SK-MEL-5 (cell line): ENCODE measurements at regions not wholly inside any gene's neighbourhood (a gene's known extent, or its start where the extent isn't known, plus 50 kb on each side); places are given as distances from the start of the nearest gene placed in this dataset.

Experiments
- DNase-seq: peaks from one replicate; pipeline ENCODE4 v3.0.0-alpha.2; 2016; ENCODE audit warnings: low read depth, low spot score
- in situ Hi-C: cut with HindIII; loops from 2 replicates; pipeline ENCODE4 v1.10.0; 2016; ENCODE audit warnings: low sequenced_read_pairs, high pct_unique_total_duplicates, low pct_unique_long_range_greater_than_20kb

DNA sequence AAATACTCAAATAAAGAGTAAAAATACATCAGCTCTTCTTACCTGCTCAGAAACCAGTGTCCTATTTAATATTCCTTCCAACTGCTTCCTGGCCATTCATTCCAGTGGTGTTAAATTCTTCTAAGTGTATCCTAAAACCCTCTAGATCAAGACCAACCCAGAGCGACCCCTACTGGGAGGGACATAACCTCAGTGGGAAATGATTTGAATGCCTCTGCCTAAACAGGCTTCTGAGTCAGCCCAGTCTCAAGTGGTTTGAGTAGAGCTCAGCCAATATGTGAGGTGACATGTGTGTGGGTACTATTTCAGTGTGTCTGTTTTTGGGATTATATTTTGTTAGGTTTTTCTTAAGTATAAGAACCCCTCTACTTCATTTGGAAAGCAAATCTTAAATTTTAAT, 133.6 kb upstream of the ARHGEF9 start:
- DNase-seq, result peak; percentile 50
- in situ Hi-C loops, result no loop called here

DNA sequence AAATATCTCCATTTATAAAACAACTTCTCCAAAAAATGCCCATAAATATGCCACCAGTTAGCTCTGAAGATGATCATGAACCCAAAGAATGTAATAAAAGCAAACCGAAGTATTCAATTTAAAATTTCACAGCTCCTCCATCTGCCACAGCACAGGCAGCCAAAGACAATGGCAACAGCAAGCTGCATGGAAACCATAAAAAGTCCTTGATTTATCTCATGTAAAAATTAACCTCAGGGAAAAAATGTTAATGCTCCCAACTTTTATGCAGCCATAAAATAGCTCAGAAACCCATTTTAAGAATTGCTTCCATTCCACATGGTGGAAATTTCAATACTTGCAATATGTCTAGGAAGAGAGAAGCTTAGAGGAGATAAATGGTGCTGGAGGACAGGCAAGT, 132.3 kb upstream of the ARHGEF9 start:
- DNase-seq, result no peak
- in situ Hi-C loops, result no loop called here

DNA sequence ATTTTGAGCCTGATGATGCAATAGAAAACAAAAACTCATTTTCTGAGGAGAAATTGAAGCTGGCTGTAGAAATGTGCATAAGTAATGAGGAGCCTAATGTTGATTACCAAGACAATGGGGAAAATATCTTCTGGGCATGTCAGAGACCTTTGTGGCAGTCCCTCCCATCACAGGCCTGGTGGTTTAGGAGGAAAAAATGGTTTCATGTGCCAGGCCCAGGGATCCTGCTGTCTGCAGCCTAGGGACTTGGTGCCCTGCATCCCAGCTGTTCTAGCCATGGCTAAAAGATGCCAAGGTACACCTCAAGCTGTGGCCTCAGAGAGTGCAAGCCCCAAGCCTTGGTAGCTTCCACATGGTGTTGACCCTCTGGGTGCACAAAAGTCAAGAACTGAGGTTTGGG, 128.7 kb upstream of the ARHGEF9 start:
- in situ Hi-C loops, result no loop called here
- no peak for DNase-seq

DNA sequence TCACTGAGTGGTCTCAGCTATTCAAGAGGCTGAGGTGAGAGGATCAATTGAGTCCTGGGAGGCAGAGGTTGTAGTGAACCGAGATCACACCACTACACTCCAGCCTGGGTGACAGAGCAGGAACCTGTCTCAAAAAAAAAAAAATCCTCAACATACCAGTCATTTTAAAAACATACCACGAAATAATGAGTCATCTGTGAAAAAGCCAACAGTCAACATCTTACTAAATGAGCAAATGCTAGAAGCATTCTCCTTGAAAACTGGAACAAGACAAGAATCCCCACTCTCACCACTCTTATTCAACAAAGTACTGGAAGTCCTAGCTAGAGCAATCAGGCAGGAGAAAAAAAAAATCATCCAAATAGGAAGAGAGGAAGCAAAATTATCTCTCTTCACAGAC, 104.0 kb upstream of the ARHGEF9 start:
- DNase-seq, result no peak
- in situ Hi-C loops, result no loop called here

DNA sequence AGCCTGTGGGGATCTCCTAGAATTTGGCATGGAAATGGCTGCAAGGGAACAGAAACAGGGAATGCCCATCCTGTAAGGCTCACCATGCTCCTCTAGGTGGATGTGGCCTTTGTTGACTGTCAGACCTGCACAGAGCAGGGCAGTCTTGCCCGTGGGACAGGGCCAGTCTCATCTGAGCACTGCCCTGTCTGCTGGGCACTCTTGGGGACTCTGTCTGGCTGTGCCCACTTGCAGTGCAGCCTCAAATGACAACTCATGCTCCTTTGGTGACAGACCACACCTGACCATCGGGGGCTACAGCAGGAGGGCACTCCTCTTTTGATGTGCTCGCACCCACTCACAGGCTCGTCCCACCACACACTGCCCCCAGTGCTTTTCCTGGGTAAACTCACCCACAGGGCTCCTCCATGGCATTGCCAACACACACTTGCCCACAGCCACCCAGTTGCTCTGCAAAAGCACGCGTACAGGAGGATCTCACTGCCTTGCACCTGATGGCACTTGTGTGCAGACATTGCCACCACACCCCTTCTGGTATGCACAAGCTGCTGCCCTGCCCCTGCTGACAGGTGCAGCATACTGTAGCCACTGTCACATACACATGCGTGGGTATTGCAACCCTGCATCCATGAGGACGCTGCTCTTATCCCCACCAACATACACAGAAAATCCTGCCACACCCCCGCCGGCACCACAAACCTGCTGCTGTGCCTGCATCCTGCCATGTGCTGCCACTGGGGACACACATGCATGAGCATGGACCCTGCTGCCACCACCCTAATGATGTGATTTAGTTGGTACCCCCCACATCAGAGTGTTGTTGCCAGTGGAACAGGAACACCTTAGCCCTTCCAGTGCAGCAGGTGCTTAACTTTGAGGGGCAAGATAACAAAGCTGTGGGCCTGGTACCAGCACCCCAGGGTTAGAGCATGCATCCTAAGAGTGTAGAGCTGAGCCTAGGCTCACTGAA, 100.1 kb upstream of the ARHGEF9 start:
- in situ Hi-C loops, result no loop called here
- no peak for DNase-seq

DNA sequence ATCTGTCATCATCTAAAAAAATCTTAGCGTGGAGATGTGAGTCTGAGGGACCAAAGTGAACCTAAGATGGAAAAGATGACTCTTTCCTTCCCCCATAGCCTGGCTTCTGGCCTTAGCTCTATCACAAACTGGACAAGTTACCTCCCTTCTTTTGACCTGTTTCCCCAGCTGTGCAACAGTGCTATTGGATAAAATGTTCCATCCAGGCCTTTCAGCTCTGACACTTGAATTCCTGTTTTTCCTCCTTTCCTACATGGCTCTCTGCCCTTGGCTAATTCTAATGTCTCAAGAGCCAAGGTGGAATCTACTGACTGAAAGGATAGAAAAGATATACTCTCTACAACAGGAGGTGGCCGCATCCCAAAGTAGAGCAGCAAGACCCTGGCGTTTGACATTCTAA, 84.5 kb upstream of the ARHGEF9 start:
- no peak for DNase-seq
- in situ Hi-C loops, result no loop called here

DNA sequence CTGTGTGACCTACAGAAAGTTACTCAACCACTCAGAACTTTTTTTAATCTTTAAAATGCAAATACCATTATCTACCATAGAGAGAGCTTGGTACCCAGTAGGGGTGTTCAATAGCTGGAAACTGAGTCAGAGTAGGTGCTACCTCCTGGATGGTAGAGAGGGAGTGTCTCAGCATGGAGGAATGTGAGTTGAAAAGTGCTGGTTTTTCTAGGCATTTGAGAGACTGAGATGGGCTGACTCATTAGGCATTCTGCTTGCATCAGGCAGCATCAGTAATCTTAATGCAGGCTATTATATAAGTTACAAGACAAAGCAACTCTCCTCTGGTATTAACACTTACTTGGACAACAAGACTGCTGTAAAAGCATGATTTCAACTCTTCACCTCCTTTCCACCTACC, 70.9 kb upstream of the ARHGEF9 start:
- DNase-seq, result no peak
- in situ Hi-C loops, result no loop called here

DNA sequence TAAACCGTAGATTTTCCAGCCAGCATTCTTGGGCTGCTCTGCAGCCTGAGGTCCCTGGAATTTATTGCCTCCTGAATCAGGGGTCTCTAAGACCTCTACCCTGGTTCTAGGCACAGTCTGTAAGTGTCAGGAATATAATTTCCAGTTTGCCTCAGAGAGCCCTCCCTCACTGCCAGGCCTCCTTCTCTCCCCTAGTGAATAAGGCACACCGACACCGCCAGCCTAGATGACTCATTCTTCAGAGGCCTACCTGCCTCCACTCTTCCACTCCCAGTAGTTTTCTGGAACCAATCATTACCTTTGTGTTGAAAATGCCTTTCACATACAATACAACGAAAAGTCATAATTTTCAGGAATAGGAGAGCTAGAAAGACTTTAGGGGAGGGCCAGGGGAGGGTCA, 50.3 kb upstream of the ARHGEF9 start:
- no peak for DNase-seq
- in situ Hi-C loops, result no loop called here
